Endodermal cell (in vitro differentiated cells): ENCODE measurements at regions not wholly inside any gene's neighbourhood (a gene's known extent, or its start where the extent isn't known, plus 50 kb on each side); places are given as distances from the start of the nearest gene placed in this dataset.

ENCODE experiments used
- DNase-seq: peaks from one replicate; pipeline ENCODE4 v3.0.0-alpha.2; 2017
- H3K27ac ChIP-seq: 2 replicates; pipeline ENCODE4 v1.5.1; 2013; ENCODE audit warnings: mild to moderate bottlenecking, low read depth, low read length, moderate library complexity
- H3K27me3 ChIP-seq: 2 replicates; pipeline ENCODE4 v1.6.1; 2013; ENCODE audit warnings: mild to moderate bottlenecking, low read length, moderate library complexity; ENCODE audit not compliant: insufficient read depth, control insufficient read depth, poor library complexity, severe bottlenecking
- H3K36me3 ChIP-seq: 2 replicates; pipeline ENCODE4 v1.7.0; 2013; ENCODE audit warnings: mild to moderate bottlenecking, low read length, moderate library complexity; ENCODE audit not compliant: control insufficient read depth, insufficient read depth
- H3K4me1 ChIP-seq: one replicate; pipeline ENCODE4 v1.7.0; 2013; ENCODE audit warnings: low read length; ENCODE audit not compliant: control insufficient read depth, insufficient read depth
- H3K4me3 ChIP-seq: 2 replicates; pipeline ENCODE4 v1.5.1; 2013; ENCODE audit warnings: mild to moderate bottlenecking, low read length, moderate library complexity
- H3K9ac ChIP-seq: 2 replicates; pipeline ENCODE4 v1.6.1; 2013; ENCODE audit warnings: mild to moderate bottlenecking, low read length, moderate library complexity; ENCODE audit not compliant: poor library complexity, severe bottlenecking; ENCODE audit errors: extremely low read depth
- H3K9me3 ChIP-seq: 2 replicates; pipeline ENCODE4 v1.6.1; 2013; ENCODE audit warnings: mild to moderate bottlenecking, low read length, moderate library complexity; ENCODE audit not compliant: control insufficient read depth
- H3K27ac Mint-ChIP-seq: 2 replicates; pipeline ENCODE4 v1.8.0; 2020; ENCODE audit warnings: mixed read lengths
- H3K27me3 Mint-ChIP-seq: 2 replicates; pipeline ENCODE4 v1.8.0; 2021; ENCODE audit warnings: mild to moderate bottlenecking, mixed read lengths; ENCODE audit not compliant: insufficient read depth
- H3K36me3 Mint-ChIP-seq: 2 replicates; pipeline ENCODE4 v1.8.0; 2020; ENCODE audit warnings: low read depth, mixed read lengths
- H3K4me1 Mint-ChIP-seq: 2 replicates; pipeline ENCODE4 v1.8.0; 2020; ENCODE audit warnings: mixed read lengths
- H3K4me3 Mint-ChIP-seq: 2 replicates; pipeline ENCODE4 v1.8.0; 2020; ENCODE audit warnings: mild to moderate bottlenecking, moderate library complexity, mixed read lengths
- H3K9me3 Mint-ChIP-seq: 2 replicates; pipeline ENCODE4 v1.8.0; 2020; ENCODE audit warnings: mild to moderate bottlenecking, mixed read lengths
- WGBS, 2 experiments: methylation state at CpG; one replicate each; pipeline versions ENCODE4 v1.1.5 to v1.1.7; 2013; ENCODE audit warnings: missing lambda C conversion rate in 2 of 2, mixed read lengths in 1 of 2; ENCODE audit not compliant: insufficient coverage in 1 of 2, insufficient read length in 1 of 2; 5-methylcytosine and 5-hydroxymethylcytosine counted together
- TF ChIP-seq, protein P1 (sequence below): fragments of 200-600 bp; sonication (generic); conservative IDR thresholded peaks from 2 replicates; pipeline ENCODE4 v1.5.0; 2021; ENCODE audit warnings: antibody characterized with exemption, mild to moderate bottlenecking

DNA sequence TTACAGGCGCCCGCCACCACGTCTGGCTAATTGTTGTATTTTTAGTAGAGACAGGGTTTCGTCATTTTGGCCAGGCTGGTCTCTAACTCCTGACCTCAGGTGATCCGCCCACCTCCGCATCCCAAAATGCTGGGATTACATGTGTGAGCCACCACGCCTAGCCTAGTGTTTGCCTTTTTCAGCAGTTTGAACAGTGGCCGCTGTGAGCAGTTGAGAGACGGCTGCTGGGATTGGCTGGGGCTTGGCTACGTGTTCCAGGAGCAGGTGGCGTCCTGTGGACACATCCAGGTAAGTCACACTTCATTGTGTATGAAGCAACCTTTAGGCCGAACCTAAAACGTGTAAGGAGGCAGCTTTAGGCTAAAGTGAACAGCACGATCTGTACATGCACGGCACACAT, 231.8 kb upstream of the PITRM1 start:
- H3K9me3 Mint-ChIP-seq, result no peaks in the 10 kb centered on the region
- H3K36me3 Mint-ChIP-seq, result no peaks in the 10 kb centered on the region
- H3K4me3 ChIP-seq, result no peak overlapping the region
- no peaks in the 10 kb centered on the region for H3K27me3 ChIP-seq
- DNase-seq, result no peak
- H3K27ac ChIP-seq, result no peak overlapping the region
- H3K9me3 ChIP-seq, result no peaks in the 10 kb centered on the region
- no peaks in the 10 kb centered on the region for H3K4me1 ChIP-seq
- H3K4me1 Mint-ChIP-seq, result peaks cover 10% of the 10 kb centered on the region
- TF ChIP-seq, protein P1, sequence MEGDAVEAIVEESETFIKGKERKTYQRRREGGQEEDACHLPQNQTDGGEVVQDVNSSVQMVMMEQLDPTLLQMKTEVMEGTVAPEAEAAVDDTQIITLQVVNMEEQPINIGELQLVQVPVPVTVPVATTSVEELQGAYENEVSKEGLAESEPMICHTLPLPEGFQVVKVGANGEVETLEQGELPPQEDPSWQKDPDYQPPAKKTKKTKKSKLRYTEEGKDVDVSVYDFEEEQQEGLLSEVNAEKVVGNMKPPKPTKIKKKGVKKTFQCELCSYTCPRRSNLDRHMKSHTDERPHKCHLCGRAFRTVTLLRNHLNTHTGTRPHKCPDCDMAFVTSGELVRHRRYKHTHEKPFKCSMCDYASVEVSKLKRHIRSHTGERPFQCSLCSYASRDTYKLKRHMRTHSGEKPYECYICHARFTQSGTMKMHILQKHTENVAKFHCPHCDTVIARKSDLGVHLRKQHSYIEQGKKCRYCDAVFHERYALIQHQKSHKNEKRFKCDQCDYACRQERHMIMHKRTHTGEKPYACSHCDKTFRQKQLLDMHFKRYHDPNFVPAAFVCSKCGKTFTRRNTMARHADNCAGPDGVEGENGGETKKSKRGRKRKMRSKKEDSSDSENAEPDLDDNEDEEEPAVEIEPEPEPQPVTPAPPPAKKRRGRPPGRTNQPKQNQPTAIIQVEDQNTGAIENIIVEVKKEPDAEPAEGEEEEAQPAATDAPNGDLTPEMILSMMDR, result no peak
- WGBS, 2 experiments, result 94 to 95% methylated on average over 14 to 15 of the region's 15 CpGs
- H3K4me3 Mint-ChIP-seq, result no peak overlapping the region
- no peaks in the 10 kb centered on the region for H3K27me3 Mint-ChIP-seq
- H3K9ac ChIP-seq, result no peak overlapping the region
- H3K36me3 ChIP-seq, result no peaks in the 10 kb centered on the region
- no peak overlapping the region for H3K27ac Mint-ChIP-seq

DNA sequence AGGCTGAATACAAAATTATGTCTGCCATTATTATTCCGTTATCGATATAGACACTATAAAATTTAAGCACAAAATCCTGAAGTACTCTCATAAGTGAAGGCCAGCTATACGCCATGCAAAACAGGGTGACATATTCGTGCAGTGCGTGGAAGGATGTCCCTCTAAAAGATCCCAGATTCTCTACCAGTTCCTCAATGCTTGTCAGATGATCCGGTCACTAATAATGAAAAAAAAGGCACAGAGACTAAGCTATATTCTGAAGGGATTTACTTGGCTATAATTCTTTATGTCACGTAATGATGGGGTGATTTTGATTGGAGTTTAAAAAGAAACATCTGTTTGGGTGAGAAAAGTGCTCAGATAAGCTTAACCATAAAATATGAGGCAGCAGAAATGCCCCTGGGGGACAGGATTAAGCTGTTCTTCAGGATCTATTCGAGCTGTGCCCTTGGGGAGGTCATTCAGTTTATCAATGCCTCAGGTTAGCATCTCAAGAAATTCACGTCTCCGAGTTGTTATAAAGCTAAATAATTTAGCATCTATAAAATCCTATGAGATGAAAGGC, 229.7 kb upstream of the PITRM1 start:
- H3K9me3 Mint-ChIP-seq, result no peaks in the 10 kb centered on the region
- Histone ChIP-seq H3K9me3 (no peaks in the 10 kb centered on the region), H3K27ac (no peak overlapping the region), H3K36me3 (no peaks in the 10 kb centered on the region), H3K9ac (no peak overlapping the region), H3K4me1 (no peaks in the 10 kb centered on the region), H3K4me3 (no peak overlapping the region), H3K27me3 (no peaks in the 10 kb centered on the region)
- DNase-seq, result no peak
- no peaks in the 10 kb centered on the region for H3K27me3 Mint-ChIP-seq
- H3K36me3 Mint-ChIP-seq, result no peaks in the 10 kb centered on the region
- peaks cover 10% of the 10 kb centered on the region for H3K4me1 Mint-ChIP-seq
- TF ChIP-seq, protein P1, result no peak
- WGBS, 2 experiments, result 85 to 88% methylated on average over 6 to 10 of the region's 10 CpGs
- no peak overlapping the region for H3K4me3 Mint-ChIP-seq
- H3K27ac Mint-ChIP-seq, result no peak overlapping the region

DNA sequence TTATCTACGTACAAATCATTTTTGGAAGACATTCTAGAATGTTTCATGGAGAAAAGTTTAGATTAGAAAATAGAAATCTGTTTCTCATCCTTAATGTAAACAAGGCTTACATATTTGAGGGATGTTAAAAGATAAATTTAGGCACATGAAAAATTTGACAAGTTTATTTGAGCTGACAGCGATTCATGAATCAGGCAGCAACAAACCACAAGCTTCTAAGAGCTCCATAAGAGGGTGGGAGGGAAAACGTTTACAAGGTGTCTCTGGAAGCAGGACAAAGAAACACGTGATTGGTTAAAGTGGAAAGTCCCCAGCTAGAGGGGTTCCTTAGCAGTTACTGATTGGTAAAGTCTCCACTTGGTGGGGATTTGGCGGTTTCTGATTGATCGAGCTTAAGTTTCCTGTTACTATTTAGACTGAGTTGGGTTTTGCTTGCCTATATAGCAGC, 228.9 kb upstream of the PITRM1 start:
- no peaks in the 10 kb centered on the region for H3K27me3 ChIP-seq
- H3K27me3 Mint-ChIP-seq, result no peaks in the 10 kb centered on the region
- H3K4me1 ChIP-seq, result no peaks in the 10 kb centered on the region
- TF ChIP-seq, protein P1, result no peak
- H3K27ac Mint-ChIP-seq, result no peak overlapping the region
- WGBS, 2 experiments, result 88 to 96% methylated on average over 5 to 6 of the region's 6 CpGs
- H3K27ac ChIP-seq, result no peak overlapping the region
- no peaks in the 10 kb centered on the region for H3K9me3 Mint-ChIP-seq
- no peak overlapping the region for H3K4me3 ChIP-seq
- H3K9me3 ChIP-seq, result no peaks in the 10 kb centered on the region
- peaks cover 14% of the 10 kb centered on the region for H3K4me1 Mint-ChIP-seq
- H3K36me3 Mint-ChIP-seq, result no peaks in the 10 kb centered on the region
- no peak overlapping the region for H3K4me3 Mint-ChIP-seq
- no peaks in the 10 kb centered on the region for H3K36me3 ChIP-seq
- no peak for DNase-seq
- H3K9ac ChIP-seq, result no peak overlapping the region
